Uterus (tissue), 2 donors: ENCODE measurements at regions not wholly inside any gene's neighbourhood (a gene's known extent, or its start where the extent isn't known, plus 50 kb on each side); places are given as distances from the start of the nearest gene placed in this dataset.

Source experiments
- CTCF ChIP-seq, 4 experiments: fragments of 200-600 bp in 2 of 4; fragments of 450-650 bp in 2 of 4; sonication (generic) in 2 of 4; IDR thresholded peaks; one replicate each; pipeline ENCODE4 v1.5.1; 2016 to 2019; ENCODE audit warnings: antibody characterized with exemption in 4 of 4, mild to moderate bottlenecking in 2 of 4, moderate library complexity in 1 of 4
- POLR2A ChIP-seq, 2 donors: fragments of 450-650 bp; IDR thresholded peaks; one replicate each; pipeline ENCODE4 v1.6.1; 2016; ENCODE audit warnings: antibody characterized with exemption in 2 of 2, mild to moderate bottlenecking in 1 of 2, moderate library complexity in 1 of 2

GRCh38 chr13:24605923-24606372, 74.3 kb upstream of the ATP12A start:
- TF ChIP-seq POLR2A (IDR thresholded peaks at IDR 0.05) (no peak), CTCF (IDR thresholded peaks at IDR 0.05) (no peak)
